A673 (cell line): ENCODE measurements at regions not wholly inside any gene's neighbourhood (a gene's known extent, or its start where the extent isn't known, plus 50 kb on each side); places are given as distances from the start of the nearest gene placed in this dataset.
"Not testable (repeated sequence)": the region's sequence is repeated elsewhere in the genome, so short reads cannot be mapped to it uniquely, and the experiment has no call there.

Experiments
- BruUV-seq: library from RNA; stranded (reverse); fragments of 400-500 nt; replicated peaks from 2 replicates; lab custom pipeline; 2021; lab: Mats Ljungman, UMichigan
- CTCF ChIA-PET: fragments of 300-600 bp; sonication (Branson Sonifier 250); formaldehyde crosslinking; loops from one replicate; lab custom pipeline; 2022; ENCODE audit warnings: antibody characterized with exemption; lab: Charles Lee
- POLR2A ChIA-PET: fragments of 300-600 bp; sonication (Branson Sonifier 250); formaldehyde crosslinking; loops from one replicate; lab custom pipeline; 2022; ENCODE audit warnings: antibody characterized with exemption; ENCODE audit not compliant: low non-redundant PET; lab: Charles Lee
- DNase-seq: peaks from one replicate; pipeline ENCODE4 v3.0.0-alpha.2; 2015; ENCODE audit warnings: low spot score
- H3K27ac ChIP-seq: fragments of 200-600 bp; sonication (generic); 2 replicates; pipeline ENCODE4 v1.5.1; 2016; ENCODE audit warnings: mixed run types, low read depth, mild to moderate bottlenecking, mixed read lengths, antibody characterized with exemption, low read length; ENCODE audit not compliant: poor library complexity, severe bottlenecking
- H3K27me3 ChIP-seq: fragments of 200-600 bp; sonication (generic); replicated peaks from 2 replicates; pipeline ENCODE4 v1.6.1; 2017; ENCODE audit warnings: mixed run types, low read depth, mild to moderate bottlenecking, mixed read lengths, antibody characterized with exemption, low read length; ENCODE audit not compliant: insufficient read depth, poor library complexity
- H3K36me3 ChIP-seq: fragments of 200-600 bp; sonication (generic); 2 replicates; pipeline ENCODE4 v1.6.1; 2016; ENCODE audit warnings: mixed run types, mild to moderate bottlenecking, mixed read lengths, antibody characterized with exemption, low read length; ENCODE audit not compliant: insufficient read depth, poor library complexity, severe bottlenecking
- H3K4me1 ChIP-seq: fragments of 200-600 bp; sonication (generic); 2 replicates; pipeline ENCODE4 v1.6.1; 2017; ENCODE audit warnings: mixed run types, mild to moderate bottlenecking, mixed read lengths, antibody characterized with exemption, low read length; ENCODE audit not compliant: insufficient read depth, poor library complexity, severe bottlenecking
- H3K4me3 ChIP-seq: fragments of 200-600 bp; sonication (generic); 2 replicates; pipeline ENCODE4 v1.5.1; 2016; ENCODE audit warnings: low read depth, mixed run types, mild to moderate bottlenecking, mixed read lengths, low read length; ENCODE audit not compliant: poor library complexity, severe bottlenecking
- H3K9me3 ChIP-seq: fragments of 200-600 bp; sonication (generic); 2 replicates; pipeline ENCODE4 v1.6.1; 2016; ENCODE audit warnings: mixed run types, low read depth, mild to moderate bottlenecking, mixed read lengths, antibody characterized with exemption, low read length; ENCODE audit not compliant: poor library complexity, severe bottlenecking
- CTCF ChIP-seq: fragments of 300-800, 200-600 bp; sonication (generic); conservative IDR thresholded peaks from 2 replicates; pipeline ENCODE4 v1.5.1; 2017; ENCODE audit warnings: low read depth, mild to moderate bottlenecking, antibody characterized with exemption, low read length, moderate library complexity, mixed read lengths
- EZH2 ChIP-seq: fragments of 200-600 bp; sonication (generic); IDR thresholded peaks from 2 replicates; pipeline ENCODE4 v1.6.1; 2017; ENCODE audit warnings: borderline replicate concordance, low read depth, mild to moderate bottlenecking, mixed read lengths, antibody characterized with exemption, low read length; ENCODE audit not compliant: poor library complexity, severe bottlenecking
- intact Hi-C: fragments of 100-400 bp; cut with micrococcal nuclease; formaldehyde crosslinking; loops from one replicate; pipeline ENCODE4 v1.10.0; 2022; ENCODE audit not compliant: unreplicated experiment

DNA sequence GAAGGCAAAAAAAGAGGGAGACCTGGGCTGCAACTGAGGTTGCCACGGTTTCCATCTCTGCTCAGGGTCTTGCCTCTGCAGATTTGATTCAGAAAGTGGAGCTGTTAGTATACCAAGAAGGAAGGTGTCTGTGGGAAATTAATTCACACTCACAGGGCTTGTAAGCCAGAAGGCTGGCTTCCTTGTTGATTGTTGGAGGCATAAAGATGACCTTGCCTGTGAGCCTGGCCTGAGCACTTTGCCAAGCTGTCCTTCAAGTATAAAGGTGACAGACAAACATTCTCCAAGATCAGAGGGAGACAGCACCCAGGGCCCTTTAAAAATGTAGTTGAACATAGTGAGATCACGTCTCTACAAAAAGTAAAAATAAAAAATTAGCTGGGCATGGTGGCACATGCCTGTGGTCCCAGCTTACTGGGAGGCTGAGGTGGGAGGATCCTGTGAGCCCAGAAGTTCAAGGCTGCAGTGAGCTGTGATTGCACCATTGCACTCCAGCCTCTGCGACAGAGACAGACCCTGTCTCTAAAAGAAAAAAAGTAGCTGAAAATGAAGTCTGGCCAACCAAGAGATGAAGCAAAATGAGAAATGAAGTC is 91.2 kb upstream of the UXS1 start:
- intact Hi-C loops = no loop called here
- no peak overlapping the region for H3K27ac ChIP-seq
- H3K4me1 ChIP-seq = no peaks in the 10 kb centered on the region
- no peak for TF ChIP-seq CTCF
- no peak for TF ChIP-seq EZH2
- no peak overlapping the region for H3K4me3 ChIP-seq
- H3K36me3 ChIP-seq = no peaks in the 10 kb centered on the region
- no TSS peak for BruUV-seq
- no peaks in the 10 kb centered on the region for H3K9me3 ChIP-seq
- ChIA-PET POLR2A (no interaction called here), CTCF (no interaction called here)
- no peak for DNase-seq
- H3K27me3 ChIP-seq = no peaks in the 10 kb centered on the region

DNA sequence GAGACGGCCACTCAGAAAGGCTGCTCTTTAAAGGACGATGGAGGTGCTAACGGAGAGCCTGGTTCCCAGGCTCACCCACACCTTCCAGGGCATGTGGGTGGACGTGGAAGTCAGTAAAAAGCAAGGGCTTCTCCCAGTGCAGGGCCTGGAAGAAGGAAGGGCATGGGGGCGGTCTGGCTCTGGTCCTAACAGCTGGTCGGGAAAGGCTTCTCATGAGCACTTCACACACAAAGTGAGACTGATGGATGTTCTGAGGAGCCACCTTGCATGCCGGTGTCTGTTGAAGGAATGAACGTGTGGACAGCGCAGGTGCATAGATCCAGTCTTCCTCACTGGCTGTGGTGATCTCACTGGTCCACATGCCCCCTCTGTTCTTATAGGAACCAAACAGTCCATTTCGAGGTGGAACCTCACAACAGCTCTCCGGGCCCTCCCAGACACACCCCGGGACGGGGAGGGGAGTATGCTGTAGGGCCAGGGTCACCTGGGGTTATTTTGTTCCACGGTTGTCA is 90.6 kb upstream of the UXS1 start:
- no TSS peak for BruUV-seq
- CTCF ChIA-PET = no interaction called here
- Histone ChIP-seq H3K27ac (no peak overlapping the region), H3K4me1 (no peaks in the 10 kb centered on the region), H3K9me3 (no peaks in the 10 kb centered on the region), H3K27me3 (no peaks in the 10 kb centered on the region), H3K36me3 (no peaks in the 10 kb centered on the region), H3K4me3 (no peak overlapping the region)
- TF ChIP-seq EZH2 (no peak), CTCF (no peak)
- intact Hi-C loops = no loop called here
- DNase-seq = no peak
- POLR2A ChIA-PET = no interaction called here

GRCh38 chr2:106284255-106284654 is 90.2 kb upstream of the UXS1 start:
- ChIA-PET POLR2A (no interaction called here), CTCF (no interaction called here)
- no peaks in the 10 kb centered on the region for H3K4me1 ChIP-seq
- TF ChIP-seq CTCF (no peak), EZH2 (no peak)
- H3K27ac ChIP-seq = no peak overlapping the region
- intact Hi-C loops = no loop called here
- H3K4me3 ChIP-seq = no peak overlapping the region
- no peaks in the 10 kb centered on the region for H3K36me3 ChIP-seq
- no peaks in the 10 kb centered on the region for H3K9me3 ChIP-seq
- BruUV-seq = no TSS peak
- no peaks in the 10 kb centered on the region for H3K27me3 ChIP-seq
- DNase-seq = no peak

DNA sequence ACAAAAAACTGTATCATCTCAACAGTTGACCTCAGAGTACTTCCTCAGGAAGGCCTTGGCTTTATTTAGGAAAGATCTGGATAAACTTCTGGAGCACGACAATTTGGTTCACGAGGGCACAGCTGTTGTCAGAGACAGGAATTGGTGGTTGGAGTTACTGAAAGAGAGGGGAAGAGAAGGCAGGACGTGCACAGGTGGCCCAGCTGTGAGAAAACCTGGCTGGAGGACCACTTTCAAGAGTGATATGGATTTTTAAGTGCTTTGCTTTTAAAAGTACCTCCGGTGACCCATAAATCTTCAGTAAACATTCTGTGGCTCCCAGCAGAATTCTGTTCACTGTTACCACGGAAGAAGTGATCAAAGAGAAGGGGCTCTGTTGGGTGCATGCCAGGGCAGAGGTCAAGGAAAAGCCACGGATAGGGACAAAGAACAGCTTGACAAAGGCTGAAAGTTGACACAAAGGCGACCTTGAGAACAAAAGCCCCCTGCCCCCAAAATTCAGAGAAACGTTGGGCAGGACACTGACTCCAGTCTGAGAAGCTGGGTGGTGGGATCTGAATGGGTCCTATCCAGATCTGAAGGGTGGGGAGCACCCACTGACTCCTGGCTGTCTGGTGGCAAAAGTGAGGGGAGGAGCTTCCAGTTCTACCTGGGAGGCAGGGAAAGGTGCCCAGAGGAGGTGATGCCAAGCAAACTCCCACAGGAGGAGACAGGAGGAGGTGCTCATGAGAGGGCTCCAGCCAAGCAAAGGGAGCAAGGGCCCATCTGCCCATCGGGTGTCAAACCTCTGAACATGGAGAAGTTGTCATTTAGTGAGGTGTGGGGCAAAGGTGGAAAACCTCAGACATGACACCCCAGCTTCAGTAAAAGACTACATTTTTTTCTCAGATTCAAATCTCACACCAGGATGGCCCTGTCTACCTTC is 89.4 kb upstream of the UXS1 start:
- DNase-seq, H3K27ac ChIP-seq, H3K36me3 ChIP-seq, BruUV-seq, H3K4me3 ChIP-seq, H3K4me1 ChIP-seq, H3K9me3 ChIP-seq, intact Hi-C loops, CTCF ChIA-PET, H3K27me3 ChIP-seq: not testable (repeated sequence)
- POLR2A ChIA-PET = interaction anchor here (0.6 kb wide), 1 partner anchor 138 kb away, joined by 3 read pairs; no protein-coding TSS in a partner anchor
